Endothelial cell of umbilical vein (primary cell): ENCODE measurements at regions not wholly inside any gene's neighbourhood (a gene's known extent, or its start where the extent isn't known, plus 50 kb on each side); places are given as distances from the start of the nearest gene placed in this dataset.

ENCODE experiments used
- BruUV-seq: library from RNA; stranded (reverse); fragments of 400-500 nt; replicated peaks from 2 replicates; lab custom pipeline; 2021; lab: Mats Ljungman, UMichigan
- CTCF ChIA-PET: fragments of 300-600, 350-600 bp; sonication (Branson Sonifier 250); formaldehyde crosslinking; loops from one replicate; lab custom pipeline; 2021; ENCODE audit warnings: antibody characterized with exemption, inconsistent platforms; lab: Charles Lee
- POLR2A ChIA-PET: fragments of 300-600, 350-600 bp; sonication (Branson Sonifier 250); formaldehyde crosslinking; loops from one replicate; lab custom pipeline; 2021; ENCODE audit warnings: antibody characterized with exemption, inconsistent platforms; lab: Charles Lee
- DNase-seq: peaks from one replicate; pipeline ENCODE4 v3.0.0-alpha.2; 2011; ENCODE audit warnings: low read depth, low spot score
- FAIRE-seq: peaks from 2 replicates; lab custom pipeline; 2011; peaks lifted over from hg19 to GRCh38; lab: Jason Lieb, UNC
- H2AFZ ChIP-seq: 2 replicates; pipeline ENCODE4 v1.6.0; 2012; ENCODE audit warnings: low read depth, low read length, control low read depth, inconsistent platforms
- H3K27ac ChIP-seq: 2 replicates; pipeline ENCODE4 v1.5.1; 2011; ENCODE audit warnings: low read depth, mild to moderate bottlenecking, control low read depth, low read length, moderate library complexity; ENCODE audit not compliant: insufficient read depth
- H3K27me3 ChIP-seq, 2 experiments: 2 replicates each; pipeline versions ENCODE4 v1.6.0 to v1.6.1; 2011; ENCODE audit warnings: low read length in 2 of 2, mixed read lengths in 1 of 2; ENCODE audit not compliant: control insufficient read depth in 2 of 2, insufficient read depth in 2 of 2
- H3K36me3 ChIP-seq, 2 experiments: 2 replicates in 1 of 2; 3 replicates in 1 of 2; pipeline ENCODE4 v1.5.1; 2011; ENCODE audit warnings: low read length in 2 of 2, mild to moderate bottlenecking in 1 of 2, moderate library complexity in 1 of 2; ENCODE audit not compliant: control insufficient read depth in 2 of 2, insufficient read depth in 2 of 2; ENCODE audit errors: extremely low read depth in 1 of 2
- H3K4me1 ChIP-seq: 3 replicates; pipeline ENCODE4 v1.5.1; 2011; ENCODE audit warnings: mild to moderate bottlenecking, low read length; ENCODE audit not compliant: control insufficient read depth, insufficient read depth; ENCODE audit errors: extremely low read depth
- H3K4me2 ChIP-seq: 2 replicates; pipeline ENCODE4 v1.6.1; 2011; ENCODE audit warnings: low read length, control low read depth, mixed read lengths; ENCODE audit not compliant: insufficient read depth
- H3K4me3 ChIP-seq, 3 experiments: fragments of 200-600 bp in 1 of 3; sonication (generic), shearing (Covaris generic) in 1 of 3; replicated peaks in 1 of 3; 2 replicates each; pipeline ENCODE4 v1.5.1; 2011 to 2016; ENCODE audit warnings: control low read depth in 3 of 3, low read length in 3 of 3, mild to moderate bottlenecking in 2 of 3, inconsistent platforms in 1 of 3, low read depth in 1 of 3, moderate library complexity in 1 of 3; ENCODE audit not compliant: insufficient read depth in 1 of 3
- H3K79me2 ChIP-seq: 2 replicates; pipeline ENCODE4 v1.6.0; 2012; ENCODE audit warnings: low read length, inconsistent platforms; ENCODE audit not compliant: control insufficient read depth, insufficient read depth
- H3K9ac ChIP-seq: replicated peaks from 2 replicates; pipeline ENCODE3; 2011; ENCODE audit warnings: low read length, control low read depth; ENCODE audit not compliant: insufficient read depth; ENCODE audit errors: extremely low read depth
- H3K9me1 ChIP-seq: replicated peaks from 3 replicates; pipeline ENCODE4 v1.6.0; 2011; ENCODE audit warnings: mild to moderate bottlenecking, low read length; ENCODE audit not compliant: control insufficient read depth, insufficient read depth; ENCODE audit errors: extremely low read depth
- H3K9me3 ChIP-seq: replicated peaks from 2 replicates; pipeline ENCODE4 v1.5.1; 2012; ENCODE audit warnings: low read length, inconsistent platforms; ENCODE audit not compliant: control insufficient read depth, insufficient read depth
- H4K20me1 ChIP-seq: replicated peaks from 2 replicates; pipeline ENCODE3; 2011; ENCODE audit warnings: mild to moderate bottlenecking, low read length; ENCODE audit not compliant: control insufficient read depth, insufficient read depth; ENCODE audit errors: extremely low read depth
- EZH2 ChIP-seq: IDR thresholded peaks from 2 replicates; pipeline ENCODE4 v1.6.1; 2012; ENCODE audit warnings: borderline replicate concordance, low read depth, mild to moderate bottlenecking, moderate library complexity, low read length, inconsistent platforms; ENCODE audit not compliant: severe bottlenecking
- FOS ChIP-seq: IDR thresholded peaks from 2 replicates; pipeline ENCODE4 v1.6.1; 2011; ENCODE audit warnings: mild to moderate bottlenecking, low read length, moderate library complexity, borderline replicate concordance; ENCODE audit not compliant: insufficient read depth
- GATA2 ChIP-seq: IDR thresholded peaks from 2 replicates; pipeline ENCODE4 v1.7.0; 2011; ENCODE audit warnings: low read depth, mild to moderate bottlenecking, moderate library complexity, mixed read lengths, low read length; ENCODE audit not compliant: insufficient read length, insufficient read depth
- JUN ChIP-seq: IDR thresholded peaks from 2 replicates; pipeline ENCODE4 v1.6.1; 2011; ENCODE audit warnings: borderline replicate concordance, low read depth; ENCODE audit not compliant: insufficient read length, insufficient read depth
- MYC ChIP-seq: IDR thresholded peaks from one replicate; pipeline ENCODE4 v1.6.1; 2011; ENCODE audit warnings: mild to moderate bottlenecking, low read depth, low read length
- POLR2A ChIP-seq: IDR thresholded peaks from 2 replicates; pipeline ENCODE4 v1.6.1; 2012; ENCODE audit warnings: low read depth, mild to moderate bottlenecking, control low read depth, low read length
- POLR2AphosphoS5 ChIP-seq: IDR thresholded peaks from 2 replicates; pipeline ENCODE4 v1.6.1; 2012; ENCODE audit warnings: low read depth, mild to moderate bottlenecking, control low read depth, low read length, moderate library complexity; ENCODE audit not compliant: insufficient read depth
- dilution Hi-C: fragments of 300-500 bp; cut with MboI; formaldehyde crosslinking; loops from one replicate; pipeline ENCODE4 v1.15.0; 2019; ENCODE audit warnings: low sequenced_read_pairs; ENCODE audit not compliant: extremely low pct_ligation_motif_present
- intact Hi-C: fragments of 100-400 bp; cut with micrococcal nuclease; formaldehyde crosslinking; loops from one replicate; pipeline ENCODE4 v1.10.0; 2022
- TF ChIP-seq, protein P1 (sequence below): IDR thresholded peaks from 2 replicates; pipeline ENCODE4 v1.6.1; 2011; ENCODE audit not compliant: insufficient read depth, insufficient read length
- TF ChIP-seq, protein P2 (sequence below), 2 donors: IDR thresholded peaks; 1 replicate in 1 of 2; 2 replicates in 1 of 2; pipeline ENCODE4 v1.5.1; 2011; ENCODE audit warnings: low read length in 2 of 2, mild to moderate bottlenecking in 2 of 2, moderate library complexity in 2 of 2, control low read depth in 1 of 2, inconsistent platforms in 1 of 2, low read depth in 1 of 2; ENCODE audit not compliant: insufficient read depth in 1 of 2; ENCODE audit errors: extremely low read depth in 1 of 2

DNA sequence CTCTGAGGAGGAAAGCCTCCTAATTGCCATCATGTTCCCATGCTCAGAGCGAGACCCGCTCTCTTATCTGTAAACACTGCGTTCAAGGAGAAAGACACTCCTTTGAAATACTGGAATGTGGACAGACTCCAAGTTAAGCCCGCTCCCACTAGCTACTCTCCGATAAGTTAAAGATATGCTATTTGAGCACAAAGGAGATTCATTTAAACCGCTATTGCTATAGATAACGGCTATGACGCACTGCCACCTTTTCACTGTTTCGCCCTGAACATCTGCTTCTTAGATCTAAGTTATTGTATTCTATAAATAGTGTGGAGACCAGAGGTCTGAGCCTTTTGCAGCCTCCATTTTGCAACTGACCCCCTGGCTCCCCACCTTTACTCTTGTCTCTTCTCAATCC, 82.3 kb downstream of the GPX5 start:
- TF ChIP-seq POLR2A (no peak), GATA2 (no peak), JUN (no peak), EZH2 (no peak), POLR2AphosphoS5 (no peak), FOS (no peak), MYC (no peak)
- TF ChIP-seq, protein P1, sequence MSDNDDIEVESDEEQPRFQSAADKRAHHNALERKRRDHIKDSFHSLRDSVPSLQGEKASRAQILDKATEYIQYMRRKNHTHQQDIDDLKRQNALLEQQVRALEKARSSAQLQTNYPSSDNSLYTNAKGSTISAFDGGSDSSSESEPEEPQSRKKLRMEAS: no peak
- TF ChIP-seq, protein P2, sequence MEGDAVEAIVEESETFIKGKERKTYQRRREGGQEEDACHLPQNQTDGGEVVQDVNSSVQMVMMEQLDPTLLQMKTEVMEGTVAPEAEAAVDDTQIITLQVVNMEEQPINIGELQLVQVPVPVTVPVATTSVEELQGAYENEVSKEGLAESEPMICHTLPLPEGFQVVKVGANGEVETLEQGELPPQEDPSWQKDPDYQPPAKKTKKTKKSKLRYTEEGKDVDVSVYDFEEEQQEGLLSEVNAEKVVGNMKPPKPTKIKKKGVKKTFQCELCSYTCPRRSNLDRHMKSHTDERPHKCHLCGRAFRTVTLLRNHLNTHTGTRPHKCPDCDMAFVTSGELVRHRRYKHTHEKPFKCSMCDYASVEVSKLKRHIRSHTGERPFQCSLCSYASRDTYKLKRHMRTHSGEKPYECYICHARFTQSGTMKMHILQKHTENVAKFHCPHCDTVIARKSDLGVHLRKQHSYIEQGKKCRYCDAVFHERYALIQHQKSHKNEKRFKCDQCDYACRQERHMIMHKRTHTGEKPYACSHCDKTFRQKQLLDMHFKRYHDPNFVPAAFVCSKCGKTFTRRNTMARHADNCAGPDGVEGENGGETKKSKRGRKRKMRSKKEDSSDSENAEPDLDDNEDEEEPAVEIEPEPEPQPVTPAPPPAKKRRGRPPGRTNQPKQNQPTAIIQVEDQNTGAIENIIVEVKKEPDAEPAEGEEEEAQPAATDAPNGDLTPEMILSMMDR (IDR thresholded peaks at IDR 0.05; ENCODE audit: extremely low read depth in 1 of 2, insufficient read depth in 1 of 2, low read depth in 1 of 2, low read length in 2 of 2): no peak
- DNase-seq (no peak), FAIRE-seq (no peak)
- Histone ChIP-seq H3K4me2 (no peak overlapping the region), H3K4me3 (no peak overlapping the region), H3K79me2 (no peaks in the 10 kb centered on the region), H3K9me1 (no peaks in the 10 kb centered on the region), H2AFZ (no peak overlapping the region), H3K36me3 (no peaks in the 10 kb centered on the region), H4K20me1 (no peaks in the 10 kb centered on the region), H3K27ac (no peak overlapping the region), H3K4me1 (no peaks in the 10 kb centered on the region), H3K9me3 (no peaks in the 10 kb centered on the region), H3K9ac (no peak overlapping the region), H3K27me3 (no peaks in the 10 kb centered on the region)
- intact Hi-C loops: loop anchor here (2.0 to 5.0 kb wide), 2 partner anchors 41 to 66 kb away; no protein-coding TSS in a partner anchor
- ChIA-PET CTCF (interaction anchor here (1.8 kb wide), 1 partner anchor 22 kb away, joined by 7 read pairs; a partner anchor contains a TSS), POLR2A (no interaction called here)
- dilution Hi-C loops: no loop called here
- BruUV-seq: no TSS peak
